ENCODE measurements at regions not wholly inside any gene's neighbourhood (a gene's known extent, or its start where the extent isn't known, plus 50 kb on each side); places are given as distances from the start of the nearest gene placed in this dataset.

- Histone ChIP-seq H4K20me1 (replicated peaks; ENCODE audit: control insufficient read depth, extremely low read depth, insufficient read depth, low read length) (no peaks in the 10 kb centered on the region), H3K4me3 (replicated peaks in 1 of 3; ENCODE audit: insufficient read depth in 1 of 3, low read depth in 1 of 3, low read length in 3 of 3) (no peak overlapping the region), H3K4me2 (ENCODE audit: insufficient read depth, low read length) (no peak overlapping the region), H3K4me1 (ENCODE audit: control insufficient read depth, extremely low read depth, insufficient read depth, low read length) (no peaks in the 10 kb centered on the region), H3K79me2 (ENCODE audit: control insufficient read depth, insufficient read depth, low read length) (no peaks in the 10 kb centered on the region), H2AFZ (ENCODE audit: low read depth, low read length) (no peak overlapping the region), H3K27ac (ENCODE audit: insufficient read depth, low read depth, low read length) (no peak overlapping the region), H3K9me1 (replicated peaks; ENCODE audit: control insufficient read depth, extremely low read depth, insufficient read depth, low read length) (no peaks in the 10 kb centered on the region), H3K9me3 (replicated peaks; ENCODE audit: control insufficient read depth, insufficient read depth, low read length) (peaks cover 10% of the 10 kb centered on the region), H3K9ac (replicated peaks; ENCODE audit: extremely low read depth, insufficient read depth, low read length) (no peak overlapping the region), H3K36me3 (ENCODE audit: control insufficient read depth in 2 of 2, extremely low read depth in 1 of 2, insufficient read depth in 2 of 2, low read length in 2 of 2) (no peaks in the 10 kb centered on the region), H3K27me3 (ENCODE audit: control insufficient read depth in 2 of 2, insufficient read depth in 2 of 2, low read length in 2 of 2) (no peaks in the 10 kb centered on the region)
- TF ChIP-seq GATA2 (IDR thresholded peaks at IDR 0.05; ENCODE audit: insufficient read depth, insufficient read length, low read depth, low read length) (no peak), JUN (IDR thresholded peaks at IDR 0.05; ENCODE audit: borderline replicate concordance, insufficient read depth, insufficient read length, low read depth) (no peak), EZH2 (IDR thresholded peaks at IDR 0.05; ENCODE audit: borderline replicate concordance, low read depth, low read length, severe bottlenecking) (no peak), FOS (IDR thresholded peaks at IDR 0.05; ENCODE audit: borderline replicate concordance, insufficient read depth, low read length) (no peak), MAX (IDR thresholded peaks at IDR 0.05; ENCODE audit: insufficient read depth, insufficient read length) (no peak), POLR2AphosphoS5 (IDR thresholded peaks at IDR 0.05; ENCODE audit: insufficient read depth, low read depth, low read length) (no peak), POLR2A (IDR thresholded peaks at IDR 0.05; ENCODE audit: low read depth, low read length) (no peak), CTCF (IDR thresholded peaks at IDR 0.05; ENCODE audit: extremely low read depth in 1 of 2, insufficient read depth in 1 of 2, low read depth in 1 of 2, low read length in 2 of 2) (no peak), MYC (IDR thresholded peaks at IDR 0.05; ENCODE audit: low read depth, low read length) (no peak)
- dilution Hi-C loops (cut with MboI; ENCODE audit: extremely low pct_ligation_motif_present, low sequenced_read_pairs), result no loop called here
- intact Hi-C loops (cut with micrococcal nuclease), result no loop called here
- no TSS peak for BruUV-seq (replicated peaks)
- DNase-seq (ENCODE audit: low read depth, low spot score), result no peak
- no peak for FAIRE-seq
- ChIA-PET POLR2A (no interaction called here), CTCF (no interaction called here)
Observed at GRCh38 chr14:86363047-86363446, 833.1 kb downstream of the FLRT2 start.
